HepG2 (cell line): ENCODE measurements at regions not wholly inside any gene's neighbourhood (a gene's known extent, or its start where the extent isn't known, plus 50 kb on each side); places are given as distances from the start of the nearest gene placed in this dataset.

Source experiments
- ATAC-seq: fragments of 200-7000 bp; cut with Tn5 transposase; 3 replicates; pipeline ENCODE4 v1.9.1; 2020; ENCODE audit warnings: mild to moderate bottlenecking, moderate library complexity
- BruUV-seq: library from RNA; stranded (reverse); fragments of 400-500 nt; replicated peaks from 2 replicates; lab custom pipeline; 2021; lab: Mats Ljungman, UMichigan
- CTCF ChIA-PET: fragments of 300-600 bp; formaldehyde crosslinking; extraction: SDS; loops from one replicate; lab custom pipeline; 2021; ENCODE audit warnings: low total read pairs, inconsistent platforms, low intra/inter-chr PET ratio; lab: Yijun Ruan, JAX
- POLR2A ChIA-PET: fragments of 350-600 bp; sonication (Branson Sonifier 250); formaldehyde crosslinking; loops from one replicate; lab custom pipeline; 2020; ENCODE audit warnings: antibody characterized with exemption, inconsistent platforms; lab: Yijun Ruan, JAX
- DNase-seq: peaks from one replicate; pipeline ENCODE4 v3.0.0-alpha.2; 2015; ENCODE audit warnings: low spot score
- FAIRE-seq: peaks from 3 replicates; lab custom pipeline; 2011; peaks lifted over from hg19 to GRCh38; lab: Jason Lieb, UNC
- H2AFZ ChIP-seq: one replicate; pipeline ENCODE4 v1.6.1; 2011; ENCODE audit warnings: low read length, inconsistent platforms
- H3K27ac ChIP-seq: fragments of 300-600 bp; 3 replicates; pipeline ENCODE4 v1.8.0; 2011; ENCODE audit warnings: mixed run types, mild to moderate bottlenecking, mixed read lengths, low read length, inconsistent platforms; ENCODE audit not compliant: insufficient read depth; ENCODE audit errors: extremely low read length
- H3K27me3 ChIP-seq, 2 experiments: fragments of 200-600 bp in 1 of 2; 2 replicates in 1 of 2; 3 replicates in 1 of 2; pipeline versions ENCODE4 v1.6.0 to v1.8.0; 2011; ENCODE audit warnings: low read length in 2 of 2, mild to moderate bottlenecking in 2 of 2, moderate library complexity in 2 of 2, inconsistent platforms in 1 of 2; ENCODE audit not compliant: insufficient read depth in 2 of 2, control insufficient read depth in 1 of 2
- H3K36me3 ChIP-seq, 2 experiments: fragments of 200-600 bp in 1 of 2; replicated peaks in 1 of 2; 2 replicates in 1 of 2; 3 replicates in 1 of 2; pipeline versions ENCODE4 v1.5.1 to v1.8.0; 2011; ENCODE audit warnings: low read length in 2 of 2, inconsistent platforms in 1 of 2; ENCODE audit not compliant: insufficient read depth in 2 of 2, control insufficient read depth in 1 of 2
- H3K4me1 ChIP-seq: 2 replicates; pipeline ENCODE4 v1.5.1; 2012; ENCODE audit warnings: low read length, inconsistent platforms; ENCODE audit not compliant: insufficient read depth
- H3K4me2 ChIP-seq: 2 replicates; pipeline ENCODE4 v1.6.0; 2011; ENCODE audit warnings: low read depth, low read length, inconsistent platforms
- H3K4me3 ChIP-seq, 3 experiments: fragments of 200-600 bp in 1 of 3; sonication (generic), shearing (Covaris generic) in 1 of 3; replicated peaks in 1 of 3; 2 replicates each; pipeline ENCODE4 v1.5.1; 2011 to 2016; ENCODE audit warnings: low read length in 3 of 3, inconsistent platforms in 2 of 3, low read depth in 2 of 3, mild to moderate bottlenecking in 2 of 3, control low read depth in 1 of 3, mixed read lengths in 1 of 3; ENCODE audit not compliant: insufficient read depth in 1 of 3
- H3K79me2 ChIP-seq: one replicate; pipeline ENCODE4 v1.6.1; 2011; ENCODE audit warnings: low read length, inconsistent platforms; ENCODE audit not compliant: insufficient read depth
- H3K9ac ChIP-seq: 2 replicates; pipeline ENCODE4 v1.6.0; 2011; ENCODE audit warnings: mild to moderate bottlenecking, low read depth, low read length, inconsistent platforms; ENCODE audit not compliant: insufficient read depth
- H3K9me3 ChIP-seq: 2 replicates; pipeline ENCODE4 v1.5.1; 2012; ENCODE audit warnings: mild to moderate bottlenecking, low read length
- H4K20me1 ChIP-seq: 2 replicates; pipeline ENCODE4 v1.6.0; 2011; ENCODE audit warnings: inconsistent platforms, mild to moderate bottlenecking, low read length, moderate library complexity; ENCODE audit not compliant: insufficient read depth
- GATAD2A ChIP-seq: IDR thresholded peaks from 2 replicates; pipeline ENCODE4 v1.6.1; 2016
- KDM5A ChIP-seq: fragments of 200-600 bp; sonication (generic); IDR thresholded peaks from 2 replicates; pipeline ENCODE4 v1.7.0; 2018; ENCODE audit warnings: antibody characterized with exemption, mild to moderate bottlenecking, low read length, borderline replicate concordance
- ZBTB43 ChIP-seq: sonication (generic); formaldehyde crosslinking; conservative IDR thresholded peaks from 2 replicates; pipeline ENCODE4 v1.4.0; 2020; ENCODE audit warnings: missing genetic modification reagents
- ZNF264 ChIP-seq: sonication (generic); formaldehyde crosslinking; IDR thresholded peaks from 2 replicates; pipeline ENCODE4 v1.4.0; 2020; ENCODE audit warnings: missing genetic modification reagents
- ZNF496 ChIP-seq: sonication (generic); formaldehyde crosslinking; IDR thresholded peaks from 2 replicates; pipeline ENCODE4 v1.8.1; 2023; ENCODE audit warnings: mild to moderate bottlenecking, moderate library complexity, missing genetic modification reagents; ENCODE audit not compliant: insufficient replicate concordance
- ZNF839 ChIP-seq: sonication (generic); formaldehyde crosslinking; IDR thresholded peaks from 2 replicates; pipeline ENCODE4 v1.4.0; 2020; ENCODE audit warnings: missing genetic modification reagents, mild to moderate bottlenecking, borderline replicate concordance
- ZSCAN29 ChIP-seq: sonication (generic); formaldehyde crosslinking; conservative IDR thresholded peaks from 2 replicates; pipeline ENCODE4 v1.4.0; 2020; ENCODE audit warnings: mild to moderate bottlenecking, missing genetic modification reagents
- ZSCAN5A ChIP-seq: sonication (generic); formaldehyde crosslinking; IDR thresholded peaks from 2 replicates; pipeline ENCODE4 v1.8.0; 2022; ENCODE audit warnings: mild to moderate bottlenecking, missing genetic modification reagents, borderline replicate concordance
- ZZZ3 ChIP-seq: sonication (generic); formaldehyde crosslinking; IDR thresholded peaks from 2 replicates; pipeline ENCODE4 v1.4.0; 2020; ENCODE audit warnings: missing genetic modification reagents, mild to moderate bottlenecking, borderline replicate concordance
- WGBS: methylation state at CpG from one replicate; pipeline ENCODE4 v1.1.6; 2017; ENCODE audit warnings: low lambda C conversion rate; 5-methylcytosine and 5-hydroxymethylcytosine counted together
- in situ Hi-C: cut with HindIII; loops from 2 replicates; pipeline ENCODE4 v1.10.0; 2017; ENCODE audit warnings: low pct_unique_long_range_greater_than_20kb; ENCODE audit not compliant: extremely low pct_ligation_motif_present
- intact Hi-C: fragments of 100-400 bp; cut with micrococcal nuclease; formaldehyde crosslinking; loops from one replicate; pipeline ENCODE4 v1.10.0; 2022; ENCODE audit not compliant: unreplicated experiment

GRCh38 chr15:81466741-81467140 lies 92.7 kb upstream of the TMC3 start:
- H3K4me2 ChIP-seq, result no peak overlapping the region
- ATAC-seq (no peak), DNase-seq (no peak), FAIRE-seq (no peak)
- no peak overlapping the region for H3K4me3 ChIP-seq
- TF ChIP-seq ZZZ3 (CRISPR knock-in tag) (no peak), ZNF496 (CRISPR knock-in tag) (no peak), ZNF264 (CRISPR knock-in tag) (no peak), ZSCAN5A (no peak), ZSCAN29 (no peak), GATAD2A (CRISPR knock-in tag) (no peak), ZBTB43 (CRISPR knock-in tag) (no peak), KDM5A (no peak), ZNF839 (CRISPR knock-in tag) (no peak)
- WGBS, result under 1% methylated on average over 3 of the region's 3 CpGs
- H3K27ac ChIP-seq, result no peak overlapping the region
- H2AFZ ChIP-seq, result no peak overlapping the region
- no peak overlapping the region for H3K9ac ChIP-seq
- no TSS peak for BruUV-seq
- H3K79me2 ChIP-seq, result no peaks in the 10 kb centered on the region
- no peaks in the 10 kb centered on the region for H3K27me3 ChIP-seq
- H3K9me3 ChIP-seq, result peaks cover 8% of the 10 kb centered on the region; the same call in 1 of the 2 replicates
- in situ Hi-C loops (no loop called here), intact Hi-C loops (no loop called here)
- CTCF ChIA-PET, result no interaction called here
- no peaks in the 10 kb centered on the region for H3K4me1 ChIP-seq
- no peaks in the 10 kb centered on the region for H4K20me1 ChIP-seq
- H3K36me3 ChIP-seq, result no peaks in the 10 kb centered on the region
- POLR2A ChIA-PET, result no interaction called here
